ENCODE measurements at regions not wholly inside any gene's neighbourhood (a gene's known extent, or its start where the extent isn't known, plus 50 kb on each side); places are given as distances from the start of the nearest gene placed in this dataset.
"Not testable (repeated sequence)": the region's sequence is repeated elsewhere in the genome, so short reads cannot be mapped to it uniquely, and the experiment has no call there.

DNA sequence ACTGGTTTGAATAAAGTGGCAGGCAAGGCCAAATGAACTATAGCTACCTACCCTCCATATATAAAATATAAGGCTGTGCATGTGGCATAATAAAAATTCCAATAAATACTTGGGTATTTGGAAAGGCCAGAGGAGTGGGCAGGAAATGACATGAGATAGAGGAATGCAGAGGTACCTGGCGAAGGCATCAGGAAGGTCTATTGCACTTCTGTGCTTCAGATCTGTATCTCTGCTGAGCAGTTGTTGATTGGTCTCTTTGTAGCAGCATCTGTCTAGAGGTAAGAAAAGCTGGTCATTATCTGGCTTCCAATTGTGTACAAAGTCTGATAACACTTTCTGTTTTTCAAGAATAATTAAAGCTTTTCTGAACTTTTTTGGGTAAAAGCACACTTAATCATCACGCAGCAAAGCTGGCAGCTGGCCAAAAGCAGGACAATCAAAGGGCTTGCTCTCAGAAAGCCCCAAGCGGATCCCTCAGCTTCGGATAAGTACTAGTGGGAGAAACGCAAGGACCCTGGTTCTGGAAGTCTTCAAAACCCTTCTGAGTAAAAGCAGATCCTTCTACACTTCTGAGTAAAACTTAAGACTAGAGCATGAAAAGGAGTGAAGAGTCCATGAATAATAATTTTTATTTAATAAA, 120.1 kb upstream of the TCF21 start:
- Mint-ChIP-seq H3K27ac (no peak overlapping the region), H3K4me3 (no peak overlapping the region), H3K9me3 (no peaks in the 10 kb centered on the region), H3K27me3 (peaks cover 6% of the 10 kb centered on the region), H3K36me3 (no peaks in the 10 kb centered on the region), H3K4me1 (no peaks in the 10 kb centered on the region)
- no peak for ATAC-seq

DNA sequence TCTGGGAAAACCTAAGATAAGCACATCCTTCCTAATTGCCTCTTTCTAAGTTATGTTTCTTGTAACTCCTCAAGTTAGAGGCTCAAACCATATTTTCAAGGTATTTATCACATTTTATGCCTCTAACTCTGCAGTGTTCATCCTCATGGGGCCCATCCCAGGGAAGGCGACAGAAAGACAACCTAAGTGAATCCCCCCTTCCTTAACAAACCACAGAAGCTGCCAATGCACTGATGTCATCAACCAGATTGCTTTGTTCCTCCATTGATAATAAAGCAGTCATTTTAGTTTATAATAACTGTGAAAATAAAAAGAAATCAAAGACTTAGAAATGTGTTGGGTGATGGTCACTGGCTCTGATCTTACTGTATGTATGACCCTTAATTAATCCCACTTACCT, 119.5 kb upstream of the TCF21 start:
- Mint-ChIP-seq H3K36me3 (no peaks in the 10 kb centered on the region), H3K9me3 (no peaks in the 10 kb centered on the region), H3K4me3 (no peak overlapping the region), H3K4me1 (no peaks in the 10 kb centered on the region), H3K27ac (no peak overlapping the region), H3K27me3 (no peaks in the 10 kb centered on the region)
- ATAC-seq, result no peak

DNA sequence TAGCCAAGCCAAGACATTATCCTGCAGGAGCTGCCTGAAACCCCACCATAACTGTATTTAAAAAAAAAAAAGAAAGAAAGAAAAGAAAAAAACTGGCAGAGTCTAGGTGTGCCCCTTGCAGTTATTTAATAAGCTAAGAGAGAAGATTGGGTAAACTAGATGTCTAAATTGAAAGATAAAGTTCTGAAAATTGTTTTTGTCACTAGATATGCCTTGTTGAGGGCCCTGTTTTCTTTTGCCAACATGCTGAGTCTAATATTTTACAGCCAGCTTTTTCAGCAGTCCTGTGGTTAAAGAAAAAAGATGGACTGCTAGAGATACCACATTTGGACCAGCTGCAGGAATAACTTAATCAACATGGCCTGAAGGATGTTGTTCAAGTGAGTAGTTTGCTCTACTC, 116.3 kb upstream of the TCF21 start:
- no peaks in the 10 kb centered on the region for H3K36me3 Mint-ChIP-seq
- H3K27me3 Mint-ChIP-seq, result no peaks in the 10 kb centered on the region
- no peak overlapping the region for H3K27ac Mint-ChIP-seq
- no peak for ATAC-seq
- no peak overlapping the region for H3K4me3 Mint-ChIP-seq
- H3K4me1 Mint-ChIP-seq, result no peaks in the 10 kb centered on the region
- H3K9me3 Mint-ChIP-seq, result no peaks in the 10 kb centered on the region

- no peaks in the 10 kb centered on the region for H3K4me1 Mint-ChIP-seq
- H3K4me3 Mint-ChIP-seq, result no peak overlapping the region
- ATAC-seq, result no peak
- no peaks in the 10 kb centered on the region for H3K9me3 Mint-ChIP-seq
- no peak overlapping the region for H3K27ac Mint-ChIP-seq
- H3K36me3 Mint-ChIP-seq, result no peaks in the 10 kb centered on the region
- no peaks in the 10 kb centered on the region for H3K27me3 Mint-ChIP-seq
Measured at GRCh38 chr6:133773776-133774175, 115.1 kb upstream of the TCF21 start.

DNA sequence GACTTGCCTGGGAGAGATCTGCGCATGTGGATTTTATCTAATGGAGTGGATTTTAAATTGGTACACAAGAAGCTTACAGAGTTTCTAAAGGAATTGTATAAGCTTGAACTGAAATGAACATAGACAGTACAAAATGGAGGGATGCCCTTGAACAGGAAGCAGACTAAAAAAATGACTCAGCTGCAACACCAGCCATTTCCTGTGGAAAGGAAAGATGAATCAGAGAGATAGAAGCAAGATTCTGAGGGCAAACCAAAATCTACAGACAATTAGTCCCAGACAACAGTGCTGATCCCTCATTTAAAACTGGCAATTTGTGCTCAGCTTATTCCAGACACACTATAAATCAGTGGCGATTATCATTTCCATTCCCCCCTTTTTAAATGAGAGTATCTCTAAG, 114.6 kb upstream of the TCF21 start:
- H3K36me3 Mint-ChIP-seq, result no peaks in the 10 kb centered on the region
- H3K27ac Mint-ChIP-seq, result no peak overlapping the region

GRCh38 chr6:133778414-133779130, 110.3 kb upstream of the TCF21 start:
- Mint-ChIP-seq H3K4me3 (no peak overlapping the region), H3K9me3 (no peaks in the 10 kb centered on the region), H3K4me1 (no peaks in the 10 kb centered on the region), H3K36me3 (no peaks in the 10 kb centered on the region), H3K27me3 (no peaks in the 10 kb centered on the region), H3K27ac (no peak overlapping the region)
- ATAC-seq, result no peak

More for the DNA sequence above, 114.6 kb upstream of the TCF21 start:
- Mint-ChIP-seq H3K27me3 (no peaks in the 10 kb centered on the region), H3K9me3 (no peaks in the 10 kb centered on the region), H3K4me3 (no peak overlapping the region), H3K4me1 (no peaks in the 10 kb centered on the region)
- no peak for ATAC-seq

- Mint-ChIP-seq H3K9me3 (no peaks in the 10 kb centered on the region), H3K4me1 (no peaks in the 10 kb centered on the region), H3K36me3 (no peaks in the 10 kb centered on the region), H3K27ac (no peak overlapping the region), H3K27me3 (no peaks in the 10 kb centered on the region), H3K4me3 (no peak overlapping the region)
- no peak for ATAC-seq
Measured at GRCh38 chr6:133779916-133780695, 108.8 kb upstream of the TCF21 start.

DNA sequence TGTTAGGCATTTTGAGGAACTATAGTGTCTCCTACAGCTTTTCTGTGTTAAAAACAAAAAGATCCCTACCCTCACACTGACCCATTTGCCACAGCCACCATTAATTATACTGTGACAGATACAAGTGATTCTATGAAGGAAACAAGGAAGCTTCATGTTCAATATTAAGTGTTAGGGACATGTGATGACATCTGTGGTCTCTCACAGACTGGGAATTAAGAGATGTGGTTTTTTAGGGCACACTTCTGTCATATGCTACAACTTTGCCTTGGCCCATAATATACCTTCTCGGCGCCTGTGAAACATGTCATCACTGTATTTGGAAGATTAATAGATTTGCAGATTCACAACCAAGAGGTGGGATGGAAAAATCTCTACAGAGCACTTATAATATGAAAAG, 102.9 kb upstream of the TCF21 start:
- H3K4me3 Mint-ChIP-seq, result no peak overlapping the region
- H3K36me3 Mint-ChIP-seq, result no peaks in the 10 kb centered on the region
- peaks cover 2% of the 10 kb centered on the region for H3K9me3 Mint-ChIP-seq
- H3K27me3 Mint-ChIP-seq, result peaks cover 14% of the 10 kb centered on the region
- H3K4me1 Mint-ChIP-seq, result no peaks in the 10 kb centered on the region
- no peak for ATAC-seq
- no peak overlapping the region for H3K27ac Mint-ChIP-seq

DNA sequence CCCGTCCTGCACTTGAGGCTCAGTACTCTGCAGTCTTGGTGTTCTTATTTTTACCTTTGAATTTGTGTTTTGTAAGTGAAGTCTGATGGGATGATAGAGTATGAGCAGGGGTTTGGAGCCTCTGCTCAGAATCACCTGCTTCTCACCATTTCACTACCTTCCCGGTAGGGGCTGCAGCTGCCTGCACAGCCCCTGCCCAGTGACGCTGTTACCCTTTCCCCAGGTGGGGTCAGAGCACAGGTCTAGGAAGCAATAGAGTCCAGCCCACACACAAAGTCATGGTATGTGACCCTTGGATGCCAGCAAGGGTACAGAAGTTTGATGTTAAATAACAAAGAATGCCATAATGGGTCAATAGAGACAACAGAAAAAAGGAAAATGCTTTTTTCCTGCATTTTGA, 101.8 kb upstream of the TCF21 start:
- peaks cover 4% of the 10 kb centered on the region for H3K9me3 Mint-ChIP-seq
- no peaks in the 10 kb centered on the region for H3K4me1 Mint-ChIP-seq
- H3K27me3 Mint-ChIP-seq, result peaks cover 14% of the 10 kb centered on the region
- no peak overlapping the region for H3K4me3 Mint-ChIP-seq
- H3K36me3 Mint-ChIP-seq, result no peaks in the 10 kb centered on the region
- H3K27ac Mint-ChIP-seq, result no peak overlapping the region
- ATAC-seq, result no peak

DNA sequence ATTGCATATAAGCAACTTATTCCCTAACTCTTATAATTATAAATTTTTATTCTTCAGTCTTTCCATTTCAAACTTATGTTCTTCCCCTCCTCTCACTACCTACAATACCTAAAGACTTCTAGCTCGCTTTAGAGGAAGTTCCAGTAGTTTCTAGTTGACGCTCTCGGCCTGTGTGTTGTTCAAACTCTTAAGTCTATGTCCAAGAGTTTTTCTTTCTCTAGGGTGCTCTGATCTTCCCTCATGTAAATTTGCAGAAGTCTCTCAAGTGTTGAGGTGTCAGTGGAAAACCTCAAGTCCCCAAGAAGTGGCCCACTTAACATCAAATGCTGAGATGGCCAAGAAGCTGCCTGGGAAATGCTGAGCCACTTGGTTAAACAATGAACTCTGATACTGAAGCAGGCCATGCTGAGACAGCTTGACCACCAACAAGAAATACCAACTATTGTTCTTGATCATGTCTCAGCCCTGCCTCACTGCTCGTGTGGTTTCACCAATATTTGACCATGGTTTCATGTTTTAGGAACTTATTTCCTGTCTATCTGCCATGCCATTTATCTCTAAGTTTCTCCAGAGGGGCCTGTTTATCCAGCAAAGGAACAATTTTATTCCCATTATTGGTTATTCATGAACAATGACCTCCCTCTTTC, 100.9 kb upstream of the TCF21 start:
- no peak overlapping the region for H3K4me3 Mint-ChIP-seq
- H3K27ac Mint-ChIP-seq, result no peak overlapping the region
- ATAC-seq, result no peak
- H3K36me3 Mint-ChIP-seq, result no peaks in the 10 kb centered on the region
- H3K27me3 Mint-ChIP-seq, result peaks cover 14% of the 10 kb centered on the region
- no peaks in the 10 kb centered on the region for H3K4me1 Mint-ChIP-seq
- peaks cover 8% of the 10 kb centered on the region for H3K9me3 Mint-ChIP-seq

DNA sequence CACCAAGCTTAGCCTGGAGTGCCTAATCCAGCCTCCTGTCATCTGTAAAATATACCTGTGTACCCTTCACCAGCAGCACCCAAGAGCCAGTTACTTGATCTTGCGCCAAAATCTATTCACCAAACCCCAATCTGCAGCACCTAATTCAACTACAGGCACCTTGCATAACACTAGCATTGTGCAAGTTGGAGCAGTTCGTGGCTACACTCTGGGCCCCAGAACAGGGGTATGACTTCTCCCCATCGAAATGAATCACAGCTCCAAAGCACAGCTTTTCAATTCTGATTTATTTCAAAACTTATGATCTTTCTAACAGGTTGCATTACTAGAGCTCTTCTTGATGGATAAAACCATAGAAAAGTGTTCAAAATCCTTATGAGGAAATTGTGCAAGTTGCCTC, 100.4 kb upstream of the TCF21 start:
- no peak for ATAC-seq
- Mint-ChIP-seq H3K4me1 (no peaks in the 10 kb centered on the region), H3K27ac (no peak overlapping the region)

DNA sequence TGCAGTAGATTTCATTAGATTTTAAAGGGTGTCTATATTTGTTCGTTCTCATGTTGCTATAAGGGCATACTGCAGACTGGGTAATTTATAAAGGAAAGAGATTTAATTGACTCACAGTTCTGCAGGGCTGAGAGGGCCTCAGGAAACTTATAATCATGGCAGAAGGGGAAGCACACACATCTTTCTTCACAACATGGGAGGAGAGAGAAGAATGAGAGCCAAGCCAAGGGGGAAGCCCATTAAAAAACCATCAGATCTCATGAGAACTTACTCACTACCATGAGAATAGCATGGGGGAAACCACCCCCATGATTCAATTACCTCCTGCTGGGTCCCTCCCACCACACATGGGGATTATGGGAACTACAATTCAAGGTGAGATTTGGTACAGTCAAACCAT, 99.5 kb upstream of the TCF21 start:
- H3K27ac Mint-ChIP-seq, H3K4me3 Mint-ChIP-seq, H3K4me1 Mint-ChIP-seq, ATAC-seq, H3K36me3 Mint-ChIP-seq: not testable (repeated sequence)
- peaks cover 14% of the 10 kb centered on the region for H3K9me3 Mint-ChIP-seq
- H3K27me3 Mint-ChIP-seq, result peaks cover 14% of the 10 kb centered on the region

More for the DNA sequence above, 100.4 kb upstream of the TCF21 start:
- H3K4me3 Mint-ChIP-seq, result no peak overlapping the region
- peaks cover 10% of the 10 kb centered on the region for H3K9me3 Mint-ChIP-seq
- peaks cover 14% of the 10 kb centered on the region for H3K27me3 Mint-ChIP-seq
- no peaks in the 10 kb centered on the region for H3K36me3 Mint-ChIP-seq

GRCh38 chr6:133790756-133791155, 98.2 kb upstream of the TCF21 start:
- Mint-ChIP-seq H3K27me3 (peaks cover 14% of the 10 kb centered on the region), H3K9me3 (peaks cover 17% of the 10 kb centered on the region)
- H3K4me1 Mint-ChIP-seq, H3K4me3 Mint-ChIP-seq, H3K27ac Mint-ChIP-seq, ATAC-seq, H3K36me3 Mint-ChIP-seq: not testable (repeated sequence)

- Mint-ChIP-seq H3K27me3 (peaks cover 20% of the 10 kb centered on the region), H3K9me3 (peaks cover 21% of the 10 kb centered on the region)
- H3K4me3 Mint-ChIP-seq, H3K4me1 Mint-ChIP-seq, H3K27ac Mint-ChIP-seq, ATAC-seq, H3K36me3 Mint-ChIP-seq: not testable (repeated sequence)
Measured at GRCh38 chr6:133795051-133795450, 93.9 kb upstream of the TCF21 start.

DNA sequence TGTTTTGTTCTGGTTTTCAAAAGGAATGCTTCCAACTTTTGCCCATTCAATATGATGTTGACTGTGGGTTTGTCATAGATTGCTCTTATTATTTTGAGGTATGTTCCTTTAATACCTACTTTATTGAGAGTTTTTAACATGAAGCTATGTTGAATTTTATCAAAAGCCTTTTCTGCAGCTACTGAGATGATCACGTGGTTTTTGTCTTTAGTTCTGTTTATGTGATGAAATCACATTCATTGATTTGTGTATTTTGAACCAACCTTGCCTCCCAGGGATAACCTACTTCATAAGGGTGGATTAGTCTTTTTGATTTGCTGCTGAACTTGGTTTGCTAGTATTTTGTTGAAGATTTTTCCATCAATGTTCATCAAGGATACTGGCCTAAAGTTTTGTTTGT, 92.7 kb upstream of the TCF21 start:
- Mint-ChIP-seq H3K36me3 (no peaks in the 10 kb centered on the region), H3K4me3 (no peak overlapping the region), H3K4me1 (no peaks in the 10 kb centered on the region), H3K27me3 (peaks cover 20% of the 10 kb centered on the region), H3K9me3 (peaks cover 16% of the 10 kb centered on the region), H3K27ac (no peak overlapping the region)
- ATAC-seq, result no peak

Measured in stimulated activated memory B cell treated with anti-CD40 and anti-IgM and Interleukin-4, amounts not matched to agents 10 μg/mL and 1 μg/mL and 100 μg/mL, for 72 hours (primary cell).